KMS-11 (cell line): ENCODE measurements at regions not wholly inside any gene's neighbourhood (a gene's known extent, or its start where the extent isn't known, plus 50 kb on each side); places are given as distances from the start of the nearest gene placed in this dataset.

Source experiments
- H2AFZ ChIP-seq: fragments of 200-600 bp; sonication (generic); 2 replicates; pipeline ENCODE4 v1.6.1; 2016; ENCODE audit warnings: antibody characterized with exemption, mixed run types, low read depth
- H3K27ac ChIP-seq: fragments of 200-600 bp; sonication (generic); 2 replicates; pipeline ENCODE4 v1.6.1; 2016; ENCODE audit warnings: mild to moderate bottlenecking, mixed run types
- H3K27me3 ChIP-seq: fragments of 200-600 bp; sonication (generic); 2 replicates; pipeline ENCODE4 v1.6.1; 2017; ENCODE audit warnings: mild to moderate bottlenecking, low read depth, mixed run types, moderate library complexity; ENCODE audit not compliant: insufficient read depth
- H3K36me3 ChIP-seq: fragments of 200-600 bp; sonication (generic); 2 replicates; pipeline ENCODE4 v1.6.1; 2017; ENCODE audit warnings: mild to moderate bottlenecking, mixed run types; ENCODE audit not compliant: insufficient read depth
- H3K4me1 ChIP-seq: fragments of 200-600 bp; sonication (generic); 2 replicates; pipeline ENCODE4 v1.6.1; 2016; ENCODE audit warnings: mild to moderate bottlenecking, low read depth, mixed run types; ENCODE audit not compliant: poor library complexity, severe bottlenecking
- H3K4me2 ChIP-seq: fragments of 200-600 bp; sonication (generic); 2 replicates; pipeline ENCODE4 v1.7.0; 2016; ENCODE audit warnings: mild to moderate bottlenecking, mixed run types
- H3K4me3 ChIP-seq: fragments of 200-600 bp; sonication (generic); IDR thresholded peaks from 2 replicates; pipeline ENCODE4 v1.6.1; 2017; ENCODE audit warnings: low read depth, low read length, mixed read lengths; ENCODE audit not compliant: insufficient read depth
- H3K79me2 ChIP-seq: fragments of 200-600 bp; sonication (generic); 2 replicates; pipeline ENCODE4 v1.6.1; 2016; ENCODE audit warnings: low read depth, mixed run types; ENCODE audit not compliant: insufficient read depth
- H3K9ac ChIP-seq: fragments of 200-600 bp; sonication (generic); 2 replicates; pipeline ENCODE4 v1.6.1; 2016; ENCODE audit warnings: mild to moderate bottlenecking, mixed run types
- H4K20me1 ChIP-seq: fragments of 200-600 bp; sonication (generic); 2 replicates; pipeline ENCODE4 v1.6.1; 2016; ENCODE audit warnings: mild to moderate bottlenecking, mixed run types; ENCODE audit not compliant: insufficient read depth
- TF ChIP-seq, protein P1 (sequence below): fragments of 200-600 bp; sonication (generic); conservative IDR thresholded peaks from 2 replicates; pipeline ENCODE4 v1.6.1; 2017; ENCODE audit warnings: low read depth, mild to moderate bottlenecking, antibody characterized with exemption, low read length, moderate library complexity, mixed read lengths

DNA sequence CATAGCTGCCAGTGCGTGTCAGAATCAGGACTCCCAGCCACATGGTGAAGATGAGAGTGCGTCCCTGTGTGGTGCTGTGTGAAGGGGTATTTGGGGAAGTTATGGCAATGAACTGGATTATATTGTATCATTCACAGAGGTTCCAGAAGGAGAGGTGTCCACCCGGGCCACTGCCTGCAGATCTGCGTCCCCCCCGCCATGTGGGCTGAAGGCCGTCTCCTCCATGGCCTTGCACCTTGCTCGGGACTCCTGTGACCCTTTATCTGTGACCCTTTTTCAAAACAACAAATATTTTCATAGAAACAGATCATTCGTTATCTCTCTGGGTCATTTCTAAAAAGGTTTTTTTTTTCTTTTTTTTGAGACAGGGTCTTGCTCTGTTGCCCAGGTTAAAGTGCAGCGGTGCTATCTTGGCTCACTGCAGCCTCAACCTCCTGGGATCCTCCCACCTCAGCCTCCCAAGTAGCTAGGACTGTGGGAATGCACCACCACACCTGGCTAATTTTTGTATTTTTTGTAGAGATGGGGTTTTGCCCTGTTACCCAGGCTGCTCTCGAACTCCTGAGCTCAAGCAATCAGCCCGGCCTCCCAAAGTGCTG is 120.2 kb upstream of the ERRFI1 start:
- no peaks in the 10 kb centered on the region for H3K27me3 ChIP-seq
- H3K4me3 ChIP-seq: no peak overlapping the region
- TF ChIP-seq, protein P1, sequence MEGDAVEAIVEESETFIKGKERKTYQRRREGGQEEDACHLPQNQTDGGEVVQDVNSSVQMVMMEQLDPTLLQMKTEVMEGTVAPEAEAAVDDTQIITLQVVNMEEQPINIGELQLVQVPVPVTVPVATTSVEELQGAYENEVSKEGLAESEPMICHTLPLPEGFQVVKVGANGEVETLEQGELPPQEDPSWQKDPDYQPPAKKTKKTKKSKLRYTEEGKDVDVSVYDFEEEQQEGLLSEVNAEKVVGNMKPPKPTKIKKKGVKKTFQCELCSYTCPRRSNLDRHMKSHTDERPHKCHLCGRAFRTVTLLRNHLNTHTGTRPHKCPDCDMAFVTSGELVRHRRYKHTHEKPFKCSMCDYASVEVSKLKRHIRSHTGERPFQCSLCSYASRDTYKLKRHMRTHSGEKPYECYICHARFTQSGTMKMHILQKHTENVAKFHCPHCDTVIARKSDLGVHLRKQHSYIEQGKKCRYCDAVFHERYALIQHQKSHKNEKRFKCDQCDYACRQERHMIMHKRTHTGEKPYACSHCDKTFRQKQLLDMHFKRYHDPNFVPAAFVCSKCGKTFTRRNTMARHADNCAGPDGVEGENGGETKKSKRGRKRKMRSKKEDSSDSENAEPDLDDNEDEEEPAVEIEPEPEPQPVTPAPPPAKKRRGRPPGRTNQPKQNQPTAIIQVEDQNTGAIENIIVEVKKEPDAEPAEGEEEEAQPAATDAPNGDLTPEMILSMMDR: no peak
- H2AFZ ChIP-seq: no peak overlapping the region
- H3K9ac ChIP-seq: no peak overlapping the region
- H3K4me2 ChIP-seq: no peak overlapping the region
- no peaks in the 10 kb centered on the region for H3K36me3 ChIP-seq
- no peak overlapping the region for H3K27ac ChIP-seq
- H3K79me2 ChIP-seq: no peaks in the 10 kb centered on the region
- H4K20me1 ChIP-seq: no peaks in the 10 kb centered on the region
- peaks cover 8% of the 10 kb centered on the region for H3K4me1 ChIP-seq

DNA sequence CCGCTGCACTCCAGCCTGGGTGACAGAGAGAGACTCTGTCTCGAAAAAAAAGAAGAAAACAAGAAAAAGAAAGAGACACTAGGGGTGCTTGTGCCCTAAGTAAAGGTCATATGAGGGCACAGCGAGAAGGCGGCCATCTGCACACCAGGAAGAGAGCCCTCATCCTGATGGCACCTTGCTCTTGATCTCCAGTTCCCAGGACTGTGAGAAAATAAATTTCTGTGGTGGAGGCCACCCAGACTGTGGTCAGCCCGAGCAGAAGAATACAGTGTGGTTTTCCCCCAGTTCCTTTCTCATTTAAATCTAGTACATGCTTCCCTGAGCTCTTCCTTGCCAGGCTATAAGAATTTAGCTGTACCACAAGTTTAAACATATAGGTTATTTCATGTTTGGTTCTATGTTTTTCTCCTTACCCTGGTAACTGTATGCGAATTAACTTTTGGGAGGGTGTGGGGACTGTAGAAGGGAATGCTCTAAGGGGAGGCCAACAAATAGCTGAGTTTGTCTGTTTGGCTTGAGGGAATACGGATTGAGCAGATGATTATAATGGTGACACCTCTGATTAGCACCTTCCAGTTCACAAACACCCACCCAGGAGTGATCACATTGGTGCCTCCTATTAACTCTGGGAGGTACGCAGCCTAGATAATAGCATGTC is 119.6 kb upstream of the ERRFI1 start:
- H3K27me3 ChIP-seq: no peaks in the 10 kb centered on the region
- no peaks in the 10 kb centered on the region for H4K20me1 ChIP-seq
- H3K27ac ChIP-seq: no peak overlapping the region
- H3K9ac ChIP-seq: no peak overlapping the region
- no peak overlapping the region for H3K4me2 ChIP-seq
- H3K36me3 ChIP-seq: no peaks in the 10 kb centered on the region
- H3K4me3 ChIP-seq: no peak overlapping the region
- TF ChIP-seq, protein P1: no peak
- H3K79me2 ChIP-seq: no peaks in the 10 kb centered on the region
- no peak overlapping the region for H2AFZ ChIP-seq
- H3K4me1 ChIP-seq: peaks cover 8% of the 10 kb centered on the region

DNA sequence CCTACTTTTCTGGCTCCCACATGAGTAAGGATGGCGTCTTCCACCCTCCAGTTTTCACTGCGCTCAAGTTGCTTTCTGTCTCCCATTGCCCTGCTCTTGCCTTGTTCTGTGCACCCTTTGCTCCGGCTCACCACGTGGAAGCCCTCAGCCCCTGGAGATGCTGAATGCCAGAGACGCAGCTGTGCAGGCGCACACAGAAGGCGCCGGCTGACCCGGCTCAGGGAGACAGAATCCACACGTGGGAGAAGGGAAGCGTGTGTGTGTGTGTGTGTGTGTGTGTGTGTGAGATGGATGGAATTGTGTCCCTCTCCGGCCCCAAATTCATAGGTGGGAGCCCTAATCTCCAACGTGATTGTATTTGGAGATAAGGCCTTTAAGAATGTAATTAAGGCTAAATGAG is 118.2 kb upstream of the ERRFI1 start:
- Histone ChIP-seq H3K9ac (no peak overlapping the region), H2AFZ (no peak overlapping the region), H3K27me3 (no peaks in the 10 kb centered on the region), H3K27ac (no peak overlapping the region), H3K79me2 (no peaks in the 10 kb centered on the region), H3K4me1 (peaks cover 8% of the 10 kb centered on the region), H3K4me2 (no peak overlapping the region), H3K4me3 (no peak overlapping the region), H4K20me1 (no peaks in the 10 kb centered on the region), H3K36me3 (no peaks in the 10 kb centered on the region)
- TF ChIP-seq, protein P1: no peak

DNA sequence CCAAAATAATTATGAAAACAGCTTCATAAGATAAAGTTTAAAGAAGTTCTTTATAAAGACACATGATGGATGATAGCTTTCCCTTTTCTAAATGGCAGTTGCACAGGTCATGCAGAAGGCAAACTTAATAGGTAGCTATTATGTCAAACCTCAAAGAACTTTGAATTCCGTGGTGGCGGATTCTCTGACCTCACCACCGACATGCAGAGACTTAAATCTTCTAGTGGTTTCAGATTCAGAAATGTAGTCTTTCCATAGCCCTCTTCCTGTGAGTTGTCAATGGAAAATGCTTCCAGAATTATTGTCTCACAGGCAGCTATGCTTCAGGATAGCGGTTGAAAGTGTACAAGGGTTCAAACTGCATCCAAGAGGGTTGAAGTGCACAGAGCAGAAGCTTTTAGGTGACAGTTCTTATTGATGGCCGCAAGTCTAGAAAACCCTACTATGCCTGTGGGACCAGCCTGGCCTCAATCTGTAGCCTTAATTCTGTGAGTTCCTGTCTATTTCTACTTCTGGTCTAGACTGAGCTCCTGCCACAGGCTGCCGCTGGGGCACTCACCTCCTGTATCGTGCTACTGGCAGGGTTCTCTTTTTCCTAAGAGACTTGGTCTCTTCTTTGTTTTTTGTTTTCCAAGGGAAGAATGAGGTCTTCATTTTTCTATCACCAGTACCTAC is 117.0 kb upstream of the ERRFI1 start:
- peaks cover 8% of the 10 kb centered on the region for H3K4me1 ChIP-seq
- no peak overlapping the region for H3K9ac ChIP-seq
- H3K27me3 ChIP-seq: no peaks in the 10 kb centered on the region
- H3K27ac ChIP-seq: no peak overlapping the region
- TF ChIP-seq, protein P1: no peak
- no peaks in the 10 kb centered on the region for H4K20me1 ChIP-seq
- no peaks in the 10 kb centered on the region for H3K36me3 ChIP-seq
- no peaks in the 10 kb centered on the region for H3K79me2 ChIP-seq
- H3K4me2 ChIP-seq: no peak overlapping the region
- H3K4me3 ChIP-seq: no peak overlapping the region
- H2AFZ ChIP-seq: no peak overlapping the region
